ENCODE measurements at regions not wholly inside any gene's neighbourhood (a gene's known extent, or its start where the extent isn't known, plus 50 kb on each side); places are given as distances from the start of the nearest gene placed in this dataset.

- 75% methylated on average over 5 of the region's 5 CpGs for WGBS (ENCODE audit: low lambda C conversion rate, missing lambda C conversion rate)
- no peak overlapping the region for H3K4me3 ChIP-seq
- peak overlapping the region; percentile 20 for H3K27ac ChIP-seq
- TF ChIP-seq EZH2phosphoT487 (IDR thresholded peaks at IDR 0.05; ENCODE audit: low read depth, severe bottlenecking, unreplicated experiment) (no peak), EZH2 (IDR thresholded peaks at IDR 0.05; ENCODE audit: borderline replicate concordance) (no peak), CTCF (IDR thresholded peaks at IDR 0.05; ENCODE audit: poor library complexity) (no peak)
- H3K9me2 ChIP-seq (replicated peaks; ENCODE audit: insufficient read depth): no peaks in the 10 kb centered on the region
- H3K36me3 ChIP-seq (replicated peaks; ENCODE audit: insufficient read depth, low read depth): no peaks in the 10 kb centered on the region
- no peak overlapping the region for H2AFZ ChIP-seq
- H3K27me3 ChIP-seq: no peaks in the 10 kb centered on the region
- H4K20me1 ChIP-seq (ENCODE audit: insufficient read depth, poor library complexity, severe bottlenecking): no peaks in the 10 kb centered on the region
- H3K9me3 ChIP-seq (ENCODE audit: low read depth): no peaks in the 10 kb centered on the region
- peak; percentile 26 for DNase-seq (ENCODE audit: low spot score)
- no peaks in the 10 kb centered on the region for H3K79me2 ChIP-seq
- peak overlapping the region; percentile 1 for H3K4me2 ChIP-seq
- H3K4me1 ChIP-seq (ENCODE audit: insufficient read depth): no peaks in the 10 kb centered on the region
Measured at GRCh38 chr6:150491131-150491810, 108.4 kb upstream of the PLEKHG1 start.

- Histone ChIP-seq H3K27ac (peak overlapping the region; percentile 20), H3K36me3 (replicated peaks; ENCODE audit: insufficient read depth, low read depth) (no peaks in the 10 kb centered on the region), H3K9me3 (ENCODE audit: low read depth) (no peaks in the 10 kb centered on the region), H3K4me2 (peak overlapping the region; percentile 1), H3K27me3 (no peaks in the 10 kb centered on the region), H3K79me2 (no peaks in the 10 kb centered on the region), H3K4me1 (ENCODE audit: insufficient read depth) (no peaks in the 10 kb centered on the region), H2AFZ (no peak overlapping the region), H4K20me1 (ENCODE audit: insufficient read depth, poor library complexity, severe bottlenecking) (no peaks in the 10 kb centered on the region), H3K9me2 (replicated peaks; ENCODE audit: insufficient read depth) (no peaks in the 10 kb centered on the region), H3K4me3 (no peak overlapping the region)
- no peak for DNase-seq (ENCODE audit: low spot score)
- no peak for TF ChIP-seq EZH2phosphoT487 (IDR thresholded peaks at IDR 0.05; ENCODE audit: low read depth, severe bottlenecking, unreplicated experiment)
- TF ChIP-seq CTCF (IDR thresholded peaks at IDR 0.05; ENCODE audit: poor library complexity): no peak
- no peak for TF ChIP-seq EZH2 (IDR thresholded peaks at IDR 0.05; ENCODE audit: borderline replicate concordance)
- WGBS (ENCODE audit: low lambda C conversion rate, missing lambda C conversion rate): 51% methylated on average over 2 of the region's 2 CpGs
Measured at GRCh38 chr6:150491811-150492172, 107.9 kb upstream of the PLEKHG1 start.

- Histone ChIP-seq H4K20me1 (ENCODE audit: insufficient read depth, poor library complexity, severe bottlenecking) (no peaks in the 10 kb centered on the region), H3K27ac (no peak overlapping the region), H3K27me3 (no peaks in the 10 kb centered on the region), H3K9me2 (replicated peaks; ENCODE audit: insufficient read depth) (no peaks in the 10 kb centered on the region), H3K4me2 (no peak overlapping the region), H3K4me1 (ENCODE audit: insufficient read depth) (no peaks in the 10 kb centered on the region), H3K36me3 (replicated peaks; ENCODE audit: insufficient read depth, low read depth) (no peaks in the 10 kb centered on the region), H3K4me3 (no peak overlapping the region), H3K79me2 (no peaks in the 10 kb centered on the region), H2AFZ (no peak overlapping the region), H3K9me3 (ENCODE audit: low read depth) (no peaks in the 10 kb centered on the region)
- 100% methylated on average over 2 of the region's 2 CpGs for WGBS (ENCODE audit: low lambda C conversion rate, missing lambda C conversion rate)
- DNase-seq (ENCODE audit: low spot score): no peak
- no peak for TF ChIP-seq EZH2phosphoT487 (IDR thresholded peaks at IDR 0.05; ENCODE audit: low read depth, severe bottlenecking, unreplicated experiment)
- TF ChIP-seq EZH2 (IDR thresholded peaks at IDR 0.05; ENCODE audit: borderline replicate concordance): no peak
- TF ChIP-seq CTCF (IDR thresholded peaks at IDR 0.05; ENCODE audit: poor library complexity): no peak
Measured at GRCh38 chr6:150492507-150492906, 107.2 kb upstream of the PLEKHG1 start.

Measured in hepatocyte (in vitro differentiated cells).